Astrocyte (in vitro differentiated cells and primary cell): ENCODE measurements at regions not wholly inside any gene's neighbourhood (a gene's known extent, or its start where the extent isn't known, plus 50 kb on each side); places are given as distances from the start of the nearest gene placed in this dataset.

Source experiments
- CTCF ChIP-seq: IDR thresholded peaks from 2 replicates; pipeline ENCODE4 v1.5.1; 2011; ENCODE audit warnings: low read depth, mild to moderate bottlenecking, inconsistent platforms, low read length, moderate library complexity; ENCODE audit not compliant: insufficient read depth
- EZH2 ChIP-seq: IDR thresholded peaks from 2 replicates; pipeline ENCODE4 v1.6.1; 2012; ENCODE audit warnings: mild to moderate bottlenecking, low read length, inconsistent platforms; ENCODE audit not compliant: insufficient read depth

- TF ChIP-seq CTCF (no peak), EZH2 (no peak)
These were observed 735.1 kb downstream of the GLUD2 start for GRCh38 chrX:121782544-121782943.
